SK-N-SH treated with all-trans-retinoic acid at 6 μM for 48 hours (cell line): ENCODE measurements at regions not wholly inside any gene's neighbourhood (a gene's known extent, or its start where the extent isn't known, plus 50 kb on each side); places are given as distances from the start of the nearest gene placed in this dataset.

Experiments used
- ARNTL ChIP-seq: fragments of 450-650 bp; formaldehyde crosslinking; IDR thresholded peaks from 2 replicates; pipeline ENCODE4 v1.5.0; 2020; ENCODE audit warnings: low read depth, mild to moderate bottlenecking, moderate library complexity, borderline replicate concordance
- BACH2 ChIP-seq: fragments of 250-450 bp; sonication (Bioruptor Pico); IDR thresholded peaks from 2 replicates; pipeline ENCODE4 v1.9.0; 2021; ENCODE audit warnings: mild to moderate bottlenecking, borderline replicate concordance
- CSDC2 ChIP-seq: fragments of 250-450 bp; sonication (Bioruptor Pico); IDR thresholded peaks from 2 replicates; pipeline ENCODE4 v1.5.0; 2020; ENCODE audit warnings: mild to moderate bottlenecking, moderate library complexity
- TOX ChIP-seq: fragments of 250-450 bp; sonication (Bioruptor Pico); IDR thresholded peaks from 2 replicates; pipeline ENCODE4 v1.8.0; 2021; ENCODE audit warnings: mild to moderate bottlenecking, moderate library complexity, borderline replicate concordance
- ZFP3 ChIP-seq: fragments of 250-450 bp; sonication (Bioruptor Pico); IDR thresholded peaks from 2 replicates; pipeline ENCODE4 v1.5.0; 2020; ENCODE audit warnings: mild to moderate bottlenecking, moderate library complexity
- ZFP30 ChIP-seq: fragments of 450-650 bp; formaldehyde crosslinking; IDR thresholded peaks from 2 replicates; pipeline ENCODE4 v1.5.0; 2022; ENCODE audit warnings: mild to moderate bottlenecking, moderate library complexity
- ZNF565 ChIP-seq: fragments of 450-650 bp; formaldehyde crosslinking; conservative IDR thresholded peaks from 2 replicates; pipeline ENCODE4 v1.5.0; 2020; ENCODE audit warnings: low read depth, mild to moderate bottlenecking, moderate library complexity
- TF ChIP-seq, protein P1 (sequence below): fragments of 250-450 bp; sonication (Bioruptor Pico); IDR thresholded peaks from 2 replicates; pipeline ENCODE4 v1.5.1; 2021; ENCODE audit warnings: mild to moderate bottlenecking, moderate library complexity
- TF ChIP-seq, protein P2 (sequence below): fragments of 250-450 bp; sonication (Bioruptor Pico); IDR thresholded peaks from 2 replicates; pipeline ENCODE4 v1.8.0; 2020; ENCODE audit warnings: mild to moderate bottlenecking, moderate library complexity, borderline replicate concordance
- TF ChIP-seq, protein P3 (sequence below): fragments of 250-450 bp; sonication (Bioruptor Pico); IDR thresholded peaks from 2 replicates; pipeline ENCODE4 v1.5.1; 2020; ENCODE audit warnings: low read depth, mild to moderate bottlenecking, moderate library complexity

DNA sequence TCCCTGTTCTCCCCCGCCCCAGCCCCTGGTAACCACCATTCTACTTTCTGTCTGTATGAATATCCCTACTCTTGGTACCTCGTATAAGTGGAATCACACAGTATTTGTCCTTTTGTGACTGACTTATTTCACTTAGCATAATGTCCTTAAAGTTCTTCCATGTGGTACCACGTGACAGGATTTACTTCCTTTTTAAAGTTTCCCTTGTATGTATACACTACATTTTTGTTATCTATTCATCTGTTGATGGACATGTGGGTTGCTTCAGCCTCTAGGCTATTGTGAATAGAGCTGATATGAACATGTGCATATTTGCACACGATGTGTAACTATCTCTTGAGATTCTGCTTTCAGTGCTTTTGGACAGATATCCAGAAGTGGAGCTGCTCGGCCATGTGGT, 59.6 kb upstream of the GJB6 start:
- TF ChIP-seq, protein P1, sequence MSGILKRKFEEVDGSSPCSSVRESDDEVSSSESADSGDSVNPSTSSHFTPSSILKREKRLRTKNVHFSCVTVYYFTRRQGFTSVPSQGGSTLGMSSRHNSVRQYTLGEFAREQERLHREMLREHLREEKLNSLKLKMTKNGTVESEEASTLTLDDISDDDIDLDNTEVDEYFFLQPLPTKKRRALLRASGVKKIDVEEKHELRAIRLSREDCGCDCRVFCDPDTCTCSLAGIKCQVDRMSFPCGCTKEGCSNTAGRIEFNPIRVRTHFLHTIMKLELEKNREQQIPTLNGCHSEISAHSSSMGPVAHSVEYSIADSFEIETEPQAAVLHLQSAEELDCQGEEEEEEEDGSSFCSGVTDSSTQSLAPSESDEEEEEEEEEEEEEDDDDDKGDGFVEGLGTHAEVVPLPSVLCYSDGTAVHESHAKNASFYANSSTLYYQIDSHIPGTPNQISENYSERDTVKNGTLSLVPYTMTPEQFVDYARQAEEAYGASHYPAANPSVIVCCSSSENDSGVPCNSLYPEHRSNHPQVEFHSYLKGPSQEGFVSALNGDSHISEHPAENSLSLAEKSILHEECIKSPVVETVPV: no peak
- TF ChIP-seq ARNTL (CRISPR knock-in tag): no peak
- TF ChIP-seq ZFP30 (CRISPR knock-in tag): no peak
- no peak for TF ChIP-seq CSDC2 (CRISPR knock-in tag)
- TF ChIP-seq ZNF565 (CRISPR knock-in tag): no peak
- TF ChIP-seq, protein P2, sequence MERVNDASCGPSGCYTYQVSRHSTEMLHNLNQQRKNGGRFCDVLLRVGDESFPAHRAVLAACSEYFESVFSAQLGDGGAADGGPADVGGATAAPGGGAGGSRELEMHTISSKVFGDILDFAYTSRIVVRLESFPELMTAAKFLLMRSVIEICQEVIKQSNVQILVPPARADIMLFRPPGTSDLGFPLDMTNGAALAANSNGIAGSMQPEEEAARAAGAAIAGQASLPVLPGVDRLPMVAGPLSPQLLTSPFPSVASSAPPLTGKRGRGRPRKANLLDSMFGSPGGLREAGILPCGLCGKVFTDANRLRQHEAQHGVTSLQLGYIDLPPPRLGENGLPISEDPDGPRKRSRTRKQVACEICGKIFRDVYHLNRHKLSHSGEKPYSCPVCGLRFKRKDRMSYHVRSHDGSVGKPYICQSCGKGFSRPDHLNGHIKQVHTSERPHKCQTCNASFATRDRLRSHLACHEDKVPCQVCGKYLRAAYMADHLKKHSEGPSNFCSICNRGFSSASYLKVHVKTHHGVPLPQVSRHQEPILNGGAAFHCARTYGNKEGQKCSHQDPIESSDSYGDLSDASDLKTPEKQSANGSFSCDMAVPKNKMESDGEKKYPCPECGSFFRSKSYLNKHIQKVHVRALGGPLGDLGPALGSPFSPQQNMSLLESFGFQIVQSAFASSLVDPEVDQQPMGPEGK: no peak
- no peak for TF ChIP-seq TOX
- no peak for TF ChIP-seq BACH2 (CRISPR knock-in tag)
- no peak for TF ChIP-seq ZFP3 (CRISPR knock-in tag)
- TF ChIP-seq, protein P3, sequence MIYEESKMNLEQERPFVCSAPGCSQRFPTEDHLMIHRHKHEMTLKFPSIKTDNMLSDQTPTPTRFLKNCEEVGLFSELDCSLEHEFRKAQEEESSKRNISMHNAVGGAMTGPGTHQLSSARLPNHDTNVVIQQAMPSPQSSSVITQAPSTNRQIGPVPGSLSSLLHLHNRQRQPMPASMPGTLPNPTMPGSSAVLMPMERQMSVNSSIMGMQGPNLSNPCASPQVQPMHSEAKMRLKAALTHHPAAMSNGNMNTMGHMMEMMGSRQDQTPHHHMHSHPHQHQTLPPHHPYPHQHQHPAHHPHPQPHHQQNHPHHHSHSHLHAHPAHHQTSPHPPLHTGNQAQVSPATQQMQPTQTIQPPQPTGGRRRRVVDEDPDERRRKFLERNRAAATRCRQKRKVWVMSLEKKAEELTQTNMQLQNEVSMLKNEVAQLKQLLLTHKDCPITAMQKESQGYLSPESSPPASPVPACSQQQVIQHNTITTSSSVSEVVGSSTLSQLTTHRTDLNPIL: no peak
